Left lobe of liver (tissue), 2 donors: ENCODE measurements at regions not wholly inside any gene's neighbourhood (a gene's known extent, or its start where the extent isn't known, plus 50 kb on each side); places are given as distances from the start of the nearest gene placed in this dataset.
A peak's percentile ranks its signal among the peaks of the same experiment; 100 is the strongest.

Source experiments
- ATAC-seq: fragments of 200-7000 bp; cut with Tn5 transposase; one replicate; pipeline ENCODE4 v1.9.1; 2020; ENCODE audit warnings: mild to moderate bottlenecking, moderate library complexity
- DNase-seq: peaks from one replicate; pipeline ENCODE4 v3.0.0-alpha.2; 2020; ENCODE audit warnings: low spot score
- donor health status: DM: no; HTN: no; CAD: no; lungs with moderate emphysema.
- donor health status: DM: no; HTN: yes; CAD: no.

GRCh38 chrY:9922035-9922434 lies 394.4 kb downstream of the TSPY10 start:
- no peak for DNase-seq
- ATAC-seq, result peak; percentile 88

- ATAC-seq (no peak), DNase-seq (no peak)
Measured at GRCh38 chrY:9968381-9968780, 440.7 kb downstream of the TSPY10 start.
